Stomach (tissue), 8 donors: ENCODE measurements at regions not wholly inside any gene's neighbourhood (a gene's known extent, or its start where the extent isn't known, plus 50 kb on each side); places are given as distances from the start of the nearest gene placed in this dataset.

Experiments
- DNase-seq, 2 donors: peaks; one replicate each; pipeline versions ENCODE4 v3.0.0 to v3.0.0-alpha.2; 2013 to 2019
- H3K27ac ChIP-seq, 5 donors: fragments of 200-600 bp in 4 of 5; sonication (generic) in 4 of 5; one replicate each; pipeline ENCODE4 v1.5.1; 2013 to 2019; ENCODE audit warnings: mild to moderate bottlenecking in 1 of 5, moderate library complexity in 1 of 5
- H3K27me3 ChIP-seq, 3 donors: fragments of 200-600 bp; sonication (generic); one replicate each; pipeline ENCODE4 v1.5.1; 2017 to 2019; ENCODE audit warnings: mixed run types in 1 of 3
- H3K36me3 ChIP-seq, 4 donors: fragments of 200-600 bp; sonication (generic); 1 replicate in 3 of 4; 2 replicates in 1 of 4; pipeline ENCODE4 v1.5.1; 2016 to 2019
- H3K4me1 ChIP-seq, 4 donors: fragments of 200-600 bp; sonication (generic); one replicate each; pipeline ENCODE4 v1.5.1; 2016 to 2019
- H3K4me3 ChIP-seq, 4 donors: fragments of 200-600 bp; sonication (generic) in 3 of 4; one replicate each; pipeline ENCODE4 v1.5.1; 2016 to 2019; ENCODE audit warnings: mild to moderate bottlenecking in 1 of 4
- H3K9me3 ChIP-seq, 4 donors: fragments of 200-600 bp; sonication (generic); one replicate each; pipeline ENCODE4 v1.5.1; 2016 to 2019
- CTCF ChIP-seq, 7 experiments: fragments of 450-650 bp in 4 of 7; fragments of 200-600 bp in 3 of 7; sonication (generic) in 3 of 7; IDR thresholded peaks; one replicate each; pipeline ENCODE4 v1.5.1; 2016 to 2019; ENCODE audit warnings: antibody characterized with exemption in 7 of 7, control low read depth in 2 of 7, mild to moderate bottlenecking in 1 of 7
- EP300 ChIP-seq: sonication (generic); formaldehyde crosslinking; IDR thresholded peaks from one replicate; pipeline ENCODE4 v1.6.1; 2017; ENCODE audit warnings: antibody characterized with exemption
- POLR2A ChIP-seq, 4 donors: fragments of 450-650 bp; IDR thresholded peaks; one replicate each; pipeline ENCODE4 v1.6.1; 2016; ENCODE audit warnings: antibody characterized with exemption in 4 of 4, control low read depth in 2 of 4, mild to moderate bottlenecking in 1 of 4, moderate library complexity in 1 of 4
- POLR2AphosphoS5 ChIP-seq, 3 donors: sonication (generic); formaldehyde crosslinking; IDR thresholded peaks; one replicate each; pipeline ENCODE4 v1.6.1; 2016; ENCODE audit warnings: antibody characterized with exemption in 3 of 3
- WGBS, 5 donors: extraction: QIAGEN DNeasy Blood & Tissue Kit in 3 of 5; methylation state at CpG; one replicate each; pipeline versions ENCODE4 v1.1.5 to v1.1.7; 2013 to 2018; 5-methylcytosine and 5-hydroxymethylcytosine counted together
- intact Hi-C: fragments of 100-400 bp; cut with DNase I; formaldehyde crosslinking; loops from one replicate; pipeline ENCODE4 v1.15.1; 2023; ENCODE audit warnings: low total_unique reads
- donor health status: healthy with polysubstance abuse.
- donor health status: Bipolar disorder and iron deficiency.
- donor health status: healthy.

- H3K27me3 ChIP-seq: no peaks in the 10 kb centered on the region
- no peaks in the 10 kb centered on the region for H3K9me3 ChIP-seq
- no peaks in the 10 kb centered on the region for H3K4me1 ChIP-seq
- WGBS, 5 donors: 78 to 94% (median 92%) methylated on average over 3 of the region's 3 CpGs
- intact Hi-C loops: no loop called here
- H3K4me3 ChIP-seq: no peak overlapping the region
- no peaks in the 10 kb centered on the region for H3K36me3 ChIP-seq
- TF ChIP-seq POLR2A (IDR thresholded peaks at IDR 0.05) (no peak), CTCF (IDR thresholded peaks at IDR 0.05) (no peak), EP300 (no peak), POLR2AphosphoS5 (IDR thresholded peaks at IDR 0.05) (no peak)
- H3K27ac ChIP-seq: no peak overlapping the region
- DNase-seq: no peak
These were observed 600.0 kb upstream of the PLXNA2 start for GRCh38 chr1:208844158-208844557.

DNA sequence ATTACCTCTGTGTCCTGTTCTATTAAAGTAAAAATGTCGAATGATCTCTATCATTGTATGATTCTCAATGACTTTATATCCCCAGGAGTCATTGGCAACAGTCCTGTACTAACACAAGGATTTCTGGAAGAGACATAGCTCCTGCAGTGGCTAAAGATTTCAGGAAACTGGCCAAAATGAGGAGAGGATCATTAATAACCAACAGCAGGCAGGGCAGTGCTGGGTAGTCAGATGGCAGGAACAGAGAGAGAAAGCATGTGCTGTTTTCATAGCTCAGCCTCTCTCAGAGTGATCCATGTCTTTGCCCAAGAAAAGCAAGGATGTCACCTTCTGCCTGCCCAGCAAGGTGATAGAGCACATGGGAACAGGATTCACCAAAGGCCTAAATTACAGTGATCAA lies 604.7 kb upstream of the PLXNA2 start:
- Histone ChIP-seq H3K4me1 (no peaks in the 10 kb centered on the region), H3K4me3 (no peak overlapping the region), H3K27me3 (no peaks in the 10 kb centered on the region), H3K36me3 (no peaks in the 10 kb centered on the region), H3K27ac (no peak overlapping the region), H3K9me3 (no peaks in the 10 kb centered on the region)
- intact Hi-C loops: no loop called here
- TF ChIP-seq POLR2AphosphoS5 (IDR thresholded peaks at IDR 0.05): no peak
- TF ChIP-seq POLR2A (IDR thresholded peaks at IDR 0.05): no peak
- no peak for TF ChIP-seq EP300
- TF ChIP-seq CTCF (IDR thresholded peaks at IDR 0.05): no peak
- 67 to 91% (median 75%) methylated on average over 1 of the region's 1 CpG for WGBS, 5 donors
- no peak for DNase-seq

GRCh38 chr1:208850442-208850841 lies 606.3 kb upstream of the PLXNA2 start:
- Histone ChIP-seq H3K36me3 (no peaks in the 10 kb centered on the region), H3K4me1 (no peaks in the 10 kb centered on the region), H3K9me3 (no peaks in the 10 kb centered on the region), H3K27ac (no peak overlapping the region), H3K4me3 (no peak overlapping the region), H3K27me3 (no peaks in the 10 kb centered on the region)
- intact Hi-C loops: no loop called here
- no peak for DNase-seq
- no peak for TF ChIP-seq POLR2AphosphoS5 (IDR thresholded peaks at IDR 0.05)
- TF ChIP-seq EP300: no peak
- TF ChIP-seq CTCF (IDR thresholded peaks at IDR 0.05): no peak
- no peak for TF ChIP-seq POLR2A (IDR thresholded peaks at IDR 0.05)
- 65 to 90% (median 86%) methylated on average over 5 of the region's 5 CpGs for WGBS, 5 donors

DNA sequence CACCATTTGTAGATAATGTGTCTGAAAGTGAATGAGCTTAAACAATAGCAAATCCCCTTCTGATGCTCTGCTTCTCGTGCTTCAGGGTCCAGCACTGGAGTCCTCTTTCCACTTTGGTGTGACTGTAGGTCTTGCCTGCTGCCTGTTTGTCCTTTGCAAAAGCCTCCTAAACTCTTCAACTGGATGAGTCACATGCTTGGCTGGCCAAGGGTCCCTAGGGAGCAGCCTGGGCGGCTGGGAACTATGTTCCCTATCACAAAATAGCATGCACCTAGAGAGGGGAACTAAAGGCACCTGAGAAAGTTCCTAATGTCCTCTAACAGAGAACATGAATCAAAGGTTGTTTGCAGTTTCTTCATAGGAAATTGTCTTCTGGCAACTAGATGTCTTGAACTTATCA lies 607.2 kb upstream of the PLXNA2 start:
- intact Hi-C loops: no loop called here
- H3K27ac ChIP-seq: no peak overlapping the region
- DNase-seq: no peak
- no peaks in the 10 kb centered on the region for H3K4me1 ChIP-seq
- no peaks in the 10 kb centered on the region for H3K27me3 ChIP-seq
- 62 to 78% (median 69%) methylated on average over 2 of the region's 2 CpGs for WGBS, 5 donors
- H3K9me3 ChIP-seq: no peaks in the 10 kb centered on the region
- H3K36me3 ChIP-seq: no peaks in the 10 kb centered on the region
- TF ChIP-seq POLR2A (IDR thresholded peaks at IDR 0.05): no peak
- TF ChIP-seq CTCF (IDR thresholded peaks at IDR 0.05): no peak
- TF ChIP-seq EP300: no peak
- TF ChIP-seq POLR2AphosphoS5 (IDR thresholded peaks at IDR 0.05): no peak
- H3K4me3 ChIP-seq: no peak overlapping the region

DNA sequence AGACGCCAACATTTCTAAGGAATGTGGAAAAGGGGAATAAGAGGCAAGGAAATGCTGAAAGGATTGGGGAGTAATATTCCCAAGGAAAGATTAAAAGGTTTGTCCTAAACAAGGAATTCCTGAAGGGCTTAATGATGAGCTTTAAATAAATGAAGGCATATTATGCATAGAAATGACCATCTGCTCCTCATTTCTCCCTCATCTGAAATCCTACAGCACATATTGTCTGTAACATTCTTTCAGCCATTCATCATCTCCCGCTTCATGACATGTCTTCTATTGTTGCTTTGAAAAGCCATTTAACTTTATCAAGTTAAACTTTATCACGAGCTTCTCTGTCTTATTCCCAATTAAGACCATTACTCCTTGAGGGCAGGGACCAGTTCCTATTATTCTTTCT lies 608.7 kb upstream of the PLXNA2 start:
- Histone ChIP-seq H3K27ac (no peak overlapping the region), H3K4me3 (no peak overlapping the region), H3K27me3 (no peaks in the 10 kb centered on the region), H3K36me3 (no peaks in the 10 kb centered on the region), H3K9me3 (no peaks in the 10 kb centered on the region), H3K4me1 (no peaks in the 10 kb centered on the region)
- TF ChIP-seq CTCF (IDR thresholded peaks at IDR 0.05) (no peak), EP300 (no peak), POLR2A (IDR thresholded peaks at IDR 0.05) (no peak), POLR2AphosphoS5 (IDR thresholded peaks at IDR 0.05) (no peak)
- DNase-seq: no peak
- WGBS, 5 donors: 76 to 84% (median 83%) methylated on average over 3 of the region's 3 CpGs
- intact Hi-C loops: no loop called here
